Ascending aorta (tissue), 2 donors: ENCODE measurements at regions not wholly inside any gene's neighbourhood (a gene's known extent, or its start where the extent isn't known, plus 50 kb on each side); places are given as distances from the start of the nearest gene placed in this dataset.
A peak's percentile ranks its signal among the peaks of the same experiment; 100 is the strongest.

Source experiments
- DNase-seq, 2 donors: peaks; one replicate each; pipeline ENCODE4 v3.0.0-alpha.2; 2019; ENCODE audit warnings: low spot score in 2 of 2
- H3K27ac ChIP-seq, 2 donors: fragments of 200-600 bp; sonication (generic); one replicate each; pipeline ENCODE4 v1.5.1; 2016 to 2017; ENCODE audit warnings: mild to moderate bottlenecking in 1 of 2
- H3K27me3 ChIP-seq: fragments of 200-600 bp; sonication (generic); one replicate; pipeline ENCODE4 v1.5.1; 2017
- H3K36me3 ChIP-seq, 2 donors: fragments of 200-600 bp; sonication (generic); one replicate each; pipeline ENCODE4 v1.5.1; 2016
- H3K4me1 ChIP-seq, 2 donors: fragments of 200-600 bp; sonication (generic); one replicate each; pipeline ENCODE4 v1.5.1; 2016 to 2017; ENCODE audit warnings: mild to moderate bottlenecking in 1 of 2
- H3K4me3 ChIP-seq, 2 donors: fragments of 200-600 bp; sonication (generic); one replicate each; pipeline ENCODE4 v1.5.1; 2016 to 2017; ENCODE audit warnings: mild to moderate bottlenecking in 1 of 2
- H3K9me3 ChIP-seq, 2 donors: fragments of 200-600 bp; sonication (generic); one replicate each; pipeline ENCODE4 v1.5.1; 2016
- intact Hi-C: fragments of 100-400 bp; cut with DNase I; formaldehyde crosslinking; loops from one replicate; pipeline ENCODE4 v1.15.1; 2023
- TF ChIP-seq, protein P1 (sequence below), 3 experiments: fragments of 200-600 bp in 2 of 3; fragments of 450-650 bp in 1 of 3; sonication (generic) in 2 of 3; IDR thresholded peaks; one replicate each; pipeline ENCODE4 v1.5.1; 2016 to 2019; ENCODE audit warnings: antibody characterized with exemption in 3 of 3, mild to moderate bottlenecking in 1 of 3, moderate library complexity in 1 of 3

DNA sequence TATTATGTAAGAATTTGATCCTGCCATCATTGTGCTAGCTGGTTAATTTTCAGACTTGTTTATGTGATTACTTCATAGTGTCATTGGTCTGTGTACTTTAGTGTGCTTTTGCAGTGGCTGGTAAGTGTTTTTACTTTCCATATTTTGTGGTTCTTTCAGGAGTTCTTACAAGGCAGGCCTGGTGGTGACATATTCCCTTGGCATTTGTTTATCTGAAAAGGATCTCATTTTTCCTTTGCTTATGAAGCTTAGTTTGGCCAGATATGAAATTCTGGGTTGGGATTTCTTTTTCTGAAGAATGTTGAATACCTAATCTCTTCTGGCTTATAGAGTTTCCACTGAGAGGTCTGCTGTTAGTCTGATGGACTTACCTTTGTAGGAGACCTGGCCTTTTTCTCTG is 72.8 kb upstream of the MC4R start:
- no peak overlapping the region for H3K4me3 ChIP-seq
- no peaks in the 10 kb centered on the region for H3K36me3 ChIP-seq
- intact Hi-C loops, result no loop called here
- DNase-seq, result no peak
- H3K4me1 ChIP-seq, result no peaks in the 10 kb centered on the region
- H3K9me3 ChIP-seq, result no peaks in the 10 kb centered on the region
- no peaks in the 10 kb centered on the region for H3K27me3 ChIP-seq
- H3K27ac ChIP-seq, result no peak overlapping the region
- TF ChIP-seq, protein P1, sequence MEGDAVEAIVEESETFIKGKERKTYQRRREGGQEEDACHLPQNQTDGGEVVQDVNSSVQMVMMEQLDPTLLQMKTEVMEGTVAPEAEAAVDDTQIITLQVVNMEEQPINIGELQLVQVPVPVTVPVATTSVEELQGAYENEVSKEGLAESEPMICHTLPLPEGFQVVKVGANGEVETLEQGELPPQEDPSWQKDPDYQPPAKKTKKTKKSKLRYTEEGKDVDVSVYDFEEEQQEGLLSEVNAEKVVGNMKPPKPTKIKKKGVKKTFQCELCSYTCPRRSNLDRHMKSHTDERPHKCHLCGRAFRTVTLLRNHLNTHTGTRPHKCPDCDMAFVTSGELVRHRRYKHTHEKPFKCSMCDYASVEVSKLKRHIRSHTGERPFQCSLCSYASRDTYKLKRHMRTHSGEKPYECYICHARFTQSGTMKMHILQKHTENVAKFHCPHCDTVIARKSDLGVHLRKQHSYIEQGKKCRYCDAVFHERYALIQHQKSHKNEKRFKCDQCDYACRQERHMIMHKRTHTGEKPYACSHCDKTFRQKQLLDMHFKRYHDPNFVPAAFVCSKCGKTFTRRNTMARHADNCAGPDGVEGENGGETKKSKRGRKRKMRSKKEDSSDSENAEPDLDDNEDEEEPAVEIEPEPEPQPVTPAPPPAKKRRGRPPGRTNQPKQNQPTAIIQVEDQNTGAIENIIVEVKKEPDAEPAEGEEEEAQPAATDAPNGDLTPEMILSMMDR (IDR thresholded peaks at IDR 0.05), result no peak

DNA sequence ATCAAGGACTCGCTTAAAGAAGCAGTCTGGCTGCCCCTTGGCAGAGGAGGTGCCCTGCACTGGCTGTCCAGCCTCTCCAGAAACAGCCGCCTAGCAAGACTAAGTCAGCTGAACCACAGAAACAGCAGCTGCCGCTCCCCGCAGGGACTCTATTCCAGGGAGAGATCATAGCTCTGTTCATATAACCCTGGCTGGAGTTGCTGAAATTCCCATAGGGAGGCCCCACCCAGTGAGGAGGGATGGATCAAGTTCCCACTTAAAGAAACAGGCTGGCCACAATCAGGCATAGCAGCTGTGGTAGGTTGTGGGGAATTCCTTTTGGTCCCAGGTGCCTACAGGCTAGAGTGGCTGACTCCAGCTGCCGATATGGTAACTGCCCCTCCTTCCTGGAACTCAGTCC is 74.2 kb upstream of the MC4R start:
- no peaks in the 10 kb centered on the region for H3K4me1 ChIP-seq
- TF ChIP-seq, protein P1 (IDR thresholded peaks at IDR 0.05), result no peak

DNA sequence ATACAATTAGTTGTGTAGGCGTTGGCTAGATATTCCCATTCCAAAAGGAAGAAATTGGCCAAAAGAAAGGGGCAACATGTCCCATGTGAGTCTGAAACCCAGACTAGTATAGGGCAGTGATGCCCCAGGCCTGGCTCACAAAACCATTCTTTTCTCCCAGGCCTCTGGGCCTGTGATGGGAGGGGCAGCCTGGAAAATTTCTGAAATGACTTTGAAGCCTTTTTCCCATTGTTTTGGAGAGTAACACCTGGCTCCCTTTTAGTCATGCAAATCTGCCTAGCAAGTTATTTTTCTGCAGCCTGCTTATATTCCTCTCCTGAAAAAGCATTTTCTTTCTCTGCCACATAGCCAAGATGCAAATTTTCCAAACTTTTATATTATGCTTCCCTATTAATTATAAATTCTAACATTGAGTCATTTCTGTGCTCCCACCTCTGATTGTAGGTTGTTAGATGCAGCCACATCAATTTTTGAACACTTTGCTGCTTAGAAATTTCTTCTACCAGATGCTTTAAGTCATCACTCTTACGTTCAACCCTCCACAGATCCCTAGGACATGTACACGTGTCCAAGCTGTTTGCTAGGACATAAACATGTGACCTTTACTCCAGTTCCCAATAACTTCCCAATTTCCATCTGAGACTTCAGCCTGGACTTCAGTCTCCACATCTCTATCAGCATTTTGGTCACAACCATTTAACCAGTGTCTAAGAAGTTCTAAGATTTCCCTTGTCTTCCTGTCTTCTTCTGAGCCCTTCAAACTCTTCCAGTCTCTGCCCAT is 76.1 kb upstream of the MC4R start:
- Histone ChIP-seq H3K27me3 (no peaks in the 10 kb centered on the region), H3K4me1 (no peaks in the 10 kb centered on the region), H3K4me3 (no peak overlapping the region), H3K9me3 (no peaks in the 10 kb centered on the region), H3K36me3 (no peaks in the 10 kb centered on the region), H3K27ac (no peak overlapping the region)
- DNase-seq, result no peak
- intact Hi-C loops, result no loop called here
- TF ChIP-seq, protein P1 (IDR thresholded peaks at IDR 0.05), result no peak

More for the DNA sequence above, 74.2 kb upstream of the MC4R start:
- Histone ChIP-seq H3K9me3 (no peaks in the 10 kb centered on the region), H3K4me3 (no peak overlapping the region), H3K27me3 (no peaks in the 10 kb centered on the region), H3K36me3 (no peaks in the 10 kb centered on the region), H3K27ac (no peak overlapping the region)
- intact Hi-C loops, result no loop called here
- DNase-seq, result peak in 1 of 2 donors; percentile 46

DNA sequence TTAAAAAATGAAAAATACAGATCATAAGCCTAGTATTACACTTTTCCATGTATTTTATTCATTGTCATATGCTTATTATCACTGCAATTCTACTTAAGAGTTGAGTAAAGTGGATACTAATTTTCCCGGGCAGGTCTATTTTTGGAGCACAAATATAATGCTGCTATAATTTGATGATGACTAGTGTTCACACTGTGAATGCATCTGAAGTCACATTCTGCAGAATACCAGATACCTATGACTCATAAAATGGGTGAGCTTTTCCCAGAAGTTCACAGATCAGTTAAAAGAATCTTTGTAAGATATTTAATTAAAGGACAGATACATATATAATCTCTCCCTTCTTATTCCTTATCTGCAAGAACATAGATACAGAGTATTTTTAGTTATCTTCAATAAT is 79.8 kb upstream of the MC4R start:
- Histone ChIP-seq H3K9me3 (no peaks in the 10 kb centered on the region), H3K36me3 (no peaks in the 10 kb centered on the region), H3K4me3 (no peak overlapping the region), H3K27ac (no peak overlapping the region), H3K4me1 (no peaks in the 10 kb centered on the region), H3K27me3 (no peaks in the 10 kb centered on the region)
- no peak for DNase-seq
- TF ChIP-seq, protein P1 (IDR thresholded peaks at IDR 0.05), result no peak
- intact Hi-C loops, result no loop called here

DNA sequence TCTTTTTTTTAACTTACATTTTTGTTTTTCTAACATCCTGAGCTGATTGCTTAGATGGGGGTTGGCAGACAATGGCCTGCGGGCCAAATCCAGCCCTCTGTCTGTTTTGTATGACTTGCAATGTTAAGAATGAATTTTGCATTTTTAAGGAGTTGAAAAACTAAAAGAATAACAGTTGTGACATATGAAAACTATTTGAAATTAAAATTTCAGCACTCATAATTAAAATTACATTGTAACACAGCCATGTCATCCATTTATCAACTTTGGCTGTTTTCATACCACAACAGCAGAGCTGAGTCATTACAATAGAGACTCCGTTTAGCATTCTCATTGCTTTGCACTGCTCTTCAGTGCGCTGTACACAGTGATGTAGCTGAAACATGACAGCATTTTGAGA is 94.1 kb upstream of the MC4R start:
- H3K27me3 ChIP-seq, result no peaks in the 10 kb centered on the region
- DNase-seq, result no peak
- no peaks in the 10 kb centered on the region for H3K36me3 ChIP-seq
- no peak overlapping the region for H3K4me3 ChIP-seq
- no peaks in the 10 kb centered on the region for H3K4me1 ChIP-seq
- TF ChIP-seq, protein P1 (IDR thresholded peaks at IDR 0.05), result no peak
- intact Hi-C loops, result no loop called here
- no peaks in the 10 kb centered on the region for H3K9me3 ChIP-seq
- no peak overlapping the region for H3K27ac ChIP-seq
